H1 (cell line): ENCODE measurements at regions not wholly inside any gene's neighbourhood (a gene's known extent, or its start where the extent isn't known, plus 50 kb on each side); places are given as distances from the start of the nearest gene placed in this dataset.

Experiments
- FOSL1 ChIP-seq: IDR thresholded peaks from 2 replicates; pipeline ENCODE4 v1.6.1; 2011; ENCODE audit warnings: mild to moderate bottlenecking, low read depth, low read length, moderate library complexity; ENCODE audit not compliant: insufficient read depth
- MAFK ChIP-seq: IDR thresholded peaks from 2 replicates; pipeline ENCODE4 v1.6.1; 2012; ENCODE audit warnings: low read depth, mild to moderate bottlenecking, improper control_type of control experiment, low read length
- NRF1 ChIP-seq: IDR thresholded peaks from 2 replicates; pipeline ENCODE4 v1.6.1; 2011; ENCODE audit warnings: mild to moderate bottlenecking, low read depth, low read length, improper control_type of control experiment
- SP1 ChIP-seq: IDR thresholded peaks from 2 replicates; pipeline ENCODE4 v1.6.1; 2011; ENCODE audit warnings: low read depth, low read length
- TF ChIP-seq, protein P1 (sequence below): fragments of 300-600 bp; sonication (generic); IDR thresholded peaks from 2 replicates; pipeline ENCODE4 v1.7.1; 2012; ENCODE audit warnings: low read length, moderate library complexity, mild to moderate bottlenecking, inconsistent platforms; ENCODE audit not compliant: insufficient replicate concordance
- TF ChIP-seq, protein P2 (sequence below): IDR thresholded peaks from 2 replicates; pipeline ENCODE4 v1.6.1; 2011; ENCODE audit warnings: low read depth, mild to moderate bottlenecking, low read length; ENCODE audit not compliant: insufficient read depth
- TF ChIP-seq, protein P3 (sequence below), 3 experiments: IDR thresholded peaks; 1 replicate in 2 of 3; 2 replicates in 1 of 3; pipeline versions ENCODE4 v1.5.1 to v1.6.1; 2011; ENCODE audit warnings: low read length in 3 of 3, mild to moderate bottlenecking in 3 of 3, inconsistent platforms in 2 of 3, low read depth in 1 of 3, moderate library complexity in 1 of 3; ENCODE audit not compliant: insufficient read depth in 1 of 3; ENCODE audit errors: control extremely low read depth in 1 of 3

DNA sequence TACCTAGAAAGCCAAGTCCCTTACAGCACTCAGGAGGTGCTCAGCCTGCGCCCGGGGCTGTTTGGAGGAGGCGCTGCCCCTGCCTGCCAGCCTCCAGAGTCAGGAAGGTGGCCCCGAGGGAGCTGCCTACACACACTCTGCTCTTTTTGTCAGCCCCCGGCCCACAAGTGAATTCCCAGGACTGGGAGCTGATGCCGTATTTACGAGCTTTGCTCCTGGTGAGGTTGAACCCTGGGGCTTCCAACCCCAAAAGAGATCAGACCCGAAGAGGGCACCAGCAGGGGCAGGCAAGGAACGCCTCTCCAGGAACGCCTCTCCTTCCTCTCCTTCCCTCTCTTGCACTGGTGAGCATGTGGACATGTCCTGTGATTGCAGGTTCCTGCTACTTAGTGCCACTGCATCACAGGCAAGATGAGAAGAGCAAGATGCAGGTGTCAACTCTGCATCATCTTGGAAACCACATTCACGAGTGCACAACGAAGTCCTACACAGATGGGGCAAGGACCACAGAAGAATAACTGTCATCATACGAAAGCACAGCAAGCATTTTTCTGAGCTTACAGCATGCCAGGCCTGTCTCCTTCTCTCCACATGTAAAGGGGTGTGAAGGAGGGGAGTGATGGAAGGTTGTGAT is 126.7 kb downstream of the NDUFA10 start (continued):
- TF ChIP-seq, protein P1, sequence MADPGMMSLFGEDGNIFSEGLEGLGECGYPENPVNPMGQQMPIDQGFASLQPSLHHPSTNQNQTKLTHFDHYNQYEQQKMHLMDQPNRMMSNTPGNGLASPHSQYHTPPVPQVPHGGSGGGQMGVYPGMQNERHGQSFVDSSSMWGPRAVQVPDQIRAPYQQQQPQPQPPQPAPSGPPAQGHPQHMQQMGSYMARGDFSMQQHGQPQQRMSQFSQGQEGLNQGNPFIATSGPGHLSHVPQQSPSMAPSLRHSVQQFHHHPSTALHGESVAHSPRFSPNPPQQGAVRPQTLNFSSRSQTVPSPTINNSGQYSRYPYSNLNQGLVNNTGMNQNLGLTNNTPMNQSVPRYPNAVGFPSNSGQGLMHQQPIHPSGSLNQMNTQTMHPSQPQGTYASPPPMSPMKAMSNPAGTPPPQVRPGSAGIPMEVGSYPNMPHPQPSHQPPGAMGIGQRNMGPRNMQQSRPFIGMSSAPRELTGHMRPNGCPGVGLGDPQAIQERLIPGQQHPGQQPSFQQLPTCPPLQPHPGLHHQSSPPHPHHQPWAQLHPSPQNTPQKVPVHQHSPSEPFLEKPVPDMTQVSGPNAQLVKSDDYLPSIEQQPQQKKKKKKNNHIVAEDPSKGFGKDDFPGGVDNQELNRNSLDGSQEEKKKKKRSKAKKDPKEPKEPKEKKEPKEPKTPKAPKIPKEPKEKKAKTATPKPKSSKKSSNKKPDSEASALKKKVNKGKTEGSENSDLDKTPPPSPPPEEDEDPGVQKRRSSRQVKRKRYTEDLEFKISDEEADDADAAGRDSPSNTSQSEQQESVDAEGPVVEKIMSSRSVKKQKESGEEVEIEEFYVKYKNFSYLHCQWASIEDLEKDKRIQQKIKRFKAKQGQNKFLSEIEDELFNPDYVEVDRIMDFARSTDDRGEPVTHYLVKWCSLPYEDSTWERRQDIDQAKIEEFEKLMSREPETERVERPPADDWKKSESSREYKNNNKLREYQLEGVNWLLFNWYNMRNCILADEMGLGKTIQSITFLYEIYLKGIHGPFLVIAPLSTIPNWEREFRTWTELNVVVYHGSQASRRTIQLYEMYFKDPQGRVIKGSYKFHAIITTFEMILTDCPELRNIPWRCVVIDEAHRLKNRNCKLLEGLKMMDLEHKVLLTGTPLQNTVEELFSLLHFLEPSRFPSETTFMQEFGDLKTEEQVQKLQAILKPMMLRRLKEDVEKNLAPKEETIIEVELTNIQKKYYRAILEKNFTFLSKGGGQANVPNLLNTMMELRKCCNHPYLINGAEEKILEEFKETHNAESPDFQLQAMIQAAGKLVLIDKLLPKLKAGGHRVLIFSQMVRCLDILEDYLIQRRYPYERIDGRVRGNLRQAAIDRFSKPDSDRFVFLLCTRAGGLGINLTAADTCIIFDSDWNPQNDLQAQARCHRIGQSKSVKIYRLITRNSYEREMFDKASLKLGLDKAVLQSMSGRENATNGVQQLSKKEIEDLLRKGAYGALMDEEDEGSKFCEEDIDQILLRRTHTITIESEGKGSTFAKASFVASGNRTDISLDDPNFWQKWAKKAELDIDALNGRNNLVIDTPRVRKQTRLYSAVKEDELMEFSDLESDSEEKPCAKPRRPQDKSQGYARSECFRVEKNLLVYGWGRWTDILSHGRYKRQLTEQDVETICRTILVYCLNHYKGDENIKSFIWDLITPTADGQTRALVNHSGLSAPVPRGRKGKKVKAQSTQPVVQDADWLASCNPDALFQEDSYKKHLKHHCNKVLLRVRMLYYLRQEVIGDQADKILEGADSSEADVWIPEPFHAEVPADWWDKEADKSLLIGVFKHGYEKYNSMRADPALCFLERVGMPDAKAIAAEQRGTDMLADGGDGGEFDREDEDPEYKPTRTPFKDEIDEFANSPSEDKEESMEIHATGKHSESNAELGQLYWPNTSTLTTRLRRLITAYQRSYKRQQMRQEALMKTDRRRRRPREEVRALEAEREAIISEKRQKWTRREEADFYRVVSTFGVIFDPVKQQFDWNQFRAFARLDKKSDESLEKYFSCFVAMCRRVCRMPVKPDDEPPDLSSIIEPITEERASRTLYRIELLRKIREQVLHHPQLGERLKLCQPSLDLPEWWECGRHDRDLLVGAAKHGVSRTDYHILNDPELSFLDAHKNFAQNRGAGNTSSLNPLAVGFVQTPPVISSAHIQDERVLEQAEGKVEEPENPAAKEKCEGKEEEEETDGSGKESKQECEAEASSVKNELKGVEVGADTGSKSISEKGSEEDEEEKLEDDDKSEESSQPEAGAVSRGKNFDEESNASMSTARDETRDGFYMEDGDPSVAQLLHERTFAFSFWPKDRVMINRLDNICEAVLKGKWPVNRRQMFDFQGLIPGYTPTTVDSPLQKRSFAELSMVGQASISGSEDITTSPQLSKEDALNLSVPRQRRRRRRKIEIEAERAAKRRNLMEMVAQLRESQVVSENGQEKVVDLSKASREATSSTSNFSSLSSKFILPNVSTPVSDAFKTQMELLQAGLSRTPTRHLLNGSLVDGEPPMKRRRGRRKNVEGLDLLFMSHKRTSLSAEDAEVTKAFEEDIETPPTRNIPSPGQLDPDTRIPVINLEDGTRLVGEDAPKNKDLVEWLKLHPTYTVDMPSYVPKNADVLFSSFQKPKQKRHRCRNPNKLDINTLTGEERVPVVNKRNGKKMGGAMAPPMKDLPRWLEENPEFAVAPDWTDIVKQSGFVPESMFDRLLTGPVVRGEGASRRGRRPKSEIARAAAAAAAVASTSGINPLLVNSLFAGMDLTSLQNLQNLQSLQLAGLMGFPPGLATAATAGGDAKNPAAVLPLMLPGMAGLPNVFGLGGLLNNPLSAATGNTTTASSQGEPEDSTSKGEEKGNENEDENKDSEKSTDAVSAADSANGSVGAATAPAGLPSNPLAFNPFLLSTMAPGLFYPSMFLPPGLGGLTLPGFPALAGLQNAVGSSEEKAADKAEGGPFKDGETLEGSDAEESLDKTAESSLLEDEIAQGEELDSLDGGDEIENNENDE, result no peak
- TF ChIP-seq, protein P2, sequence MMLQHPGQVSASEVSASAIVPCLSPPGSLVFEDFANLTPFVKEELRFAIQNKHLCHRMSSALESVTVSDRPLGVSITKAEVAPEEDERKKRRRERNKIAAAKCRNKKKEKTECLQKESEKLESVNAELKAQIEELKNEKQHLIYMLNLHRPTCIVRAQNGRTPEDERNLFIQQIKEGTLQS, result no peak
- TF ChIP-seq SP1, result no peak
- no peak for TF ChIP-seq FOSL1
- TF ChIP-seq NRF1, result no peak
- no peak for TF ChIP-seq MAFK
- TF ChIP-seq, protein P3, sequence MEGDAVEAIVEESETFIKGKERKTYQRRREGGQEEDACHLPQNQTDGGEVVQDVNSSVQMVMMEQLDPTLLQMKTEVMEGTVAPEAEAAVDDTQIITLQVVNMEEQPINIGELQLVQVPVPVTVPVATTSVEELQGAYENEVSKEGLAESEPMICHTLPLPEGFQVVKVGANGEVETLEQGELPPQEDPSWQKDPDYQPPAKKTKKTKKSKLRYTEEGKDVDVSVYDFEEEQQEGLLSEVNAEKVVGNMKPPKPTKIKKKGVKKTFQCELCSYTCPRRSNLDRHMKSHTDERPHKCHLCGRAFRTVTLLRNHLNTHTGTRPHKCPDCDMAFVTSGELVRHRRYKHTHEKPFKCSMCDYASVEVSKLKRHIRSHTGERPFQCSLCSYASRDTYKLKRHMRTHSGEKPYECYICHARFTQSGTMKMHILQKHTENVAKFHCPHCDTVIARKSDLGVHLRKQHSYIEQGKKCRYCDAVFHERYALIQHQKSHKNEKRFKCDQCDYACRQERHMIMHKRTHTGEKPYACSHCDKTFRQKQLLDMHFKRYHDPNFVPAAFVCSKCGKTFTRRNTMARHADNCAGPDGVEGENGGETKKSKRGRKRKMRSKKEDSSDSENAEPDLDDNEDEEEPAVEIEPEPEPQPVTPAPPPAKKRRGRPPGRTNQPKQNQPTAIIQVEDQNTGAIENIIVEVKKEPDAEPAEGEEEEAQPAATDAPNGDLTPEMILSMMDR (IDR thresholded peaks at IDR 0.05; ENCODE audit: control extremely low read depth in 1 of 3, insufficient read depth in 1 of 3, low read depth in 1 of 3, low read length in 3 of 3), result no peak
